ENCODE measurements at regions not wholly inside any gene's neighbourhood (a gene's known extent, or its start where the extent isn't known, plus 50 kb on each side); places are given as distances from the start of the nearest gene placed in this dataset.

- no peak for TF ChIP-seq FOXM1 (IDR thresholded peaks at IDR 0.05; ENCODE audit: borderline replicate concordance, low read depth)
- TF ChIP-seq EP300 (IDR thresholded peaks at IDR 0.05; ENCODE audit: borderline replicate concordance), result no peak
- no peak for TF ChIP-seq RAD21 (IDR thresholded peaks at IDR 0.05; ENCODE audit: low read depth)
- TF ChIP-seq TCF12 (IDR thresholded peaks at IDR 0.05; ENCODE audit: low read depth), result no peak
- no peak for TF ChIP-seq EGR1 (IDR thresholded peaks at IDR 0.05)
- no peak for TF ChIP-seq USF1 (IDR thresholded peaks at IDR 0.05)
- TF ChIP-seq YY1 (IDR thresholded peaks at IDR 0.05; ENCODE audit: low read depth), result no peak
- TF ChIP-seq MAX (IDR thresholded peaks at IDR 0.05), result no peak
- TF ChIP-seq NFIC (IDR thresholded peaks at IDR 0.05), result no peak
These were observed 71.3 kb upstream of the ZNF521 start for GRCh38 chr18:25423267-25423666.

Data from Ishikawa (cell line).